Tibial artery (tissue), 4 donors: ENCODE measurements at regions not wholly inside any gene's neighbourhood (a gene's known extent, or its start where the extent isn't known, plus 50 kb on each side); places are given as distances from the start of the nearest gene placed in this dataset.

Source experiments
- DNase-seq, 2 donors: peaks; one replicate each; pipeline ENCODE4 v3.0.0-alpha.2; 2019
- H3K27ac ChIP-seq, 2 donors: fragments of 200-600 bp; sonication (generic) in 1 of 2; 1 replicate in 1 of 2; 2 replicates in 1 of 2; pipeline ENCODE4 v1.5.1; 2018 to 2019; ENCODE audit warnings: mild to moderate bottlenecking in 1 of 2
- H3K27me3 ChIP-seq, 2 donors: fragments of 200-600 bp; sonication (generic) in 1 of 2; one replicate each; pipeline versions ENCODE4 v1.5.1 to v1.6.0; 2016 to 2019
- H3K36me3 ChIP-seq, 3 donors: fragments of 200-600 bp; sonication (generic) in 2 of 3; one replicate each; pipeline ENCODE4 v1.5.1; 2016 to 2019; ENCODE audit warnings: mild to moderate bottlenecking in 2 of 3
- H3K4me1 ChIP-seq, 4 donors: fragments of 200-600 bp; sonication (generic) in 2 of 4; 1 replicate in 3 of 4; 2 replicates in 1 of 4; pipeline ENCODE4 v1.5.1; 2016 to 2019
- H3K4me3 ChIP-seq, 2 donors: fragments of 200-600 bp; sonication (generic) in 1 of 2; 1 replicate in 1 of 2; 2 replicates in 1 of 2; pipeline ENCODE4 v1.5.1; 2018 to 2019; ENCODE audit warnings: mild to moderate bottlenecking in 2 of 2
- H3K9me3 ChIP-seq, 3 donors: fragments of 200-600 bp; sonication (generic) in 1 of 3; one replicate each; pipeline ENCODE4 v1.5.1; 2016 to 2019
- intact Hi-C: fragments of 100-400 bp; cut with DNase I; formaldehyde crosslinking; loops from one replicate; pipeline ENCODE4 v1.15.0; 2023; ENCODE audit warnings: low total_unique reads
- TF ChIP-seq, protein P1 (sequence below), 2 experiments: fragments of 200-600 bp in 1 of 2; fragments of 450-650 bp in 1 of 2; IDR thresholded peaks; one replicate each; pipeline ENCODE4 v1.5.1; 2017 to 2019; ENCODE audit warnings: antibody characterized with exemption in 2 of 2, mild to moderate bottlenecking in 1 of 2, moderate library complexity in 1 of 2

DNA sequence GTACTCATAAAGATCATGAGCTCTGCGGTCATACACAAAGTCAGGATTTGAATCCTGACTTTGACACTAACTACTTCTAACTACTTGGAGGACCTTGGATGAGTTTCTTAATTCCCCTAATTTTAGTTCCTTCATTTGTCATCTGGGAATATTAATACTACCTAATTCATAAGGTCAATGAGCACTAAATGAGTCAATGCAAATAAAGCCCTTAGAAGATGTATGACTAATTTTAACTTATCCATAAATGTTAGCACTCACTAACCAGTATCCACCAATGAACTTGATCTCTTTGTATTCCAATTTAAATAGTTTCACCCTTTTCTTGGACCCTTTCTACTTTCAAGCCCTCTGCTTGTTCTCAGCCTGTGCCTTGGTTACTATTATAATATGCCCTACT lies 1106.4 kb downstream of the CDH18 start:
- TF ChIP-seq, protein P1, sequence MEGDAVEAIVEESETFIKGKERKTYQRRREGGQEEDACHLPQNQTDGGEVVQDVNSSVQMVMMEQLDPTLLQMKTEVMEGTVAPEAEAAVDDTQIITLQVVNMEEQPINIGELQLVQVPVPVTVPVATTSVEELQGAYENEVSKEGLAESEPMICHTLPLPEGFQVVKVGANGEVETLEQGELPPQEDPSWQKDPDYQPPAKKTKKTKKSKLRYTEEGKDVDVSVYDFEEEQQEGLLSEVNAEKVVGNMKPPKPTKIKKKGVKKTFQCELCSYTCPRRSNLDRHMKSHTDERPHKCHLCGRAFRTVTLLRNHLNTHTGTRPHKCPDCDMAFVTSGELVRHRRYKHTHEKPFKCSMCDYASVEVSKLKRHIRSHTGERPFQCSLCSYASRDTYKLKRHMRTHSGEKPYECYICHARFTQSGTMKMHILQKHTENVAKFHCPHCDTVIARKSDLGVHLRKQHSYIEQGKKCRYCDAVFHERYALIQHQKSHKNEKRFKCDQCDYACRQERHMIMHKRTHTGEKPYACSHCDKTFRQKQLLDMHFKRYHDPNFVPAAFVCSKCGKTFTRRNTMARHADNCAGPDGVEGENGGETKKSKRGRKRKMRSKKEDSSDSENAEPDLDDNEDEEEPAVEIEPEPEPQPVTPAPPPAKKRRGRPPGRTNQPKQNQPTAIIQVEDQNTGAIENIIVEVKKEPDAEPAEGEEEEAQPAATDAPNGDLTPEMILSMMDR (IDR thresholded peaks at IDR 0.05) = no peak
- intact Hi-C loops = no loop called here
- DNase-seq = no peak
- Histone ChIP-seq H3K9me3 (no peaks in the 10 kb centered on the region), H3K4me1 (no peaks in the 10 kb centered on the region), H3K4me3 (no peak overlapping the region), H3K36me3 (no peaks in the 10 kb centered on the region), H3K27ac (no peak overlapping the region), H3K27me3 (no peaks in the 10 kb centered on the region)

DNA sequence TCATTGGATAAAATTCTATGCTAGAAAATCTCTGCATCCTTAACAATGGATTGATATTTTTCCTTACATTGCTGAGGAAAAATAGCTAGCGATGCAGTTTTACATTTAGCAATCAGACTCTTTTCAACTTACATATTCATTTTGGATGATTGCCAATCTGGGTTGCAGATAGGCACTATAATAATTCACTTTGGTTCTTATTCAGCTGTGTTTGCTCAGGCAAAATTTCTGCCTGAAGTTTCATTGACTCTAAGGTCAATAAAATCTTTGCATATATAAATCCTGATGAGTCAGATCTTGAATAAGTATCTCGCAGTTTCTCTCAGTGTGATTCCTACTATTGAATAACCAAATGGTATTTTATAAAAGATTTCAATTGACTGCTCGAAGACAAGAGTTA lies 1105.8 kb downstream of the CDH18 start:
- TF ChIP-seq, protein P1 (IDR thresholded peaks at IDR 0.05) = no peak
- no peaks in the 10 kb centered on the region for H3K4me1 ChIP-seq
- no peaks in the 10 kb centered on the region for H3K36me3 ChIP-seq
- no peak overlapping the region for H3K4me3 ChIP-seq
- H3K9me3 ChIP-seq = no peaks in the 10 kb centered on the region
- H3K27ac ChIP-seq = no peak overlapping the region
- DNase-seq = no peak
- no peaks in the 10 kb centered on the region for H3K27me3 ChIP-seq
- intact Hi-C loops = no loop called here

DNA sequence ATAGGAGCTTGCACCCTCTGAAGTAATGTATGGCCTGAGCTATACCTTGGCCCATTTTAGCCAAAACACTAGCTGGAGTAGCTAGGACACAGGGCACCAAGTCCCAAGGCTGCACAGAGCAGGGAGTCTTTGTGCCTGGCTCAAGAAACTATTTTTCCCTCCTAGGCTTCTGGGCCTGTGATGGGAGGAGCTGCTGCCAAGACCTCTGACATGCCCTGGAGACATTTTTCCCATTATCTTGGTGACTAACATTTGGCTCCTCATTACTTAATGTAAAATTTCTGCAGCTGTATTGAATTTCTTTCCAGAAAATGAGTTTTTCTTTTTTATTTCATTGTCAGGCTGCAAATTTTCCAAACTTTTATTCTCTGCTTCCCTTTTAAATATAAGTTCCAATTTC lies 1099.2 kb downstream of the CDH18 start:
- no peaks in the 10 kb centered on the region for H3K36me3 ChIP-seq
- H3K27me3 ChIP-seq = no peaks in the 10 kb centered on the region
- H3K4me1 ChIP-seq = no peaks in the 10 kb centered on the region
- H3K27ac ChIP-seq = no peak overlapping the region
- no peak overlapping the region for H3K4me3 ChIP-seq
- TF ChIP-seq, protein P1 (IDR thresholded peaks at IDR 0.05) = no peak
- intact Hi-C loops = no loop called here
- no peak for DNase-seq
- no peaks in the 10 kb centered on the region for H3K9me3 ChIP-seq

DNA sequence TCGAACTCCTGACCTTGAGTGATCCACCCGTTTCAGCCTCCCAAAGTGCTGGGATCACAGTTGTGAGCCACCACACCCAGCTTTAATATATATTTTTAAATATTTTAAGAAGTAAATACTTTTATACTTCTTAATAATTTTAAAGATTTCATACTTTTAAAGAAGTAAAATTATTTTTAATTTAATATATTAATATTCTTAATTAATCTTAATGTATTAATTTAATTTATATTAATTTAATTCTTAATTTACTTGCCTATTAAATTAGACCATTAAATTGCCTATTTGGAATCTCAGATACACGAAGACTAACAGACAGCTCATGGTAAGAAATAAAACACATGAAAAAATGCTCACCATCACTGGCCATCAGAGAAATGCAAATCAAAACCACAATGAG lies 1087.4 kb downstream of the CDH18 start:
- H3K36me3 ChIP-seq = no peaks in the 10 kb centered on the region
- H3K27me3 ChIP-seq = no peaks in the 10 kb centered on the region
- H3K4me3 ChIP-seq = no peak overlapping the region
- intact Hi-C loops = no loop called here
- H3K27ac ChIP-seq = no peak overlapping the region
- no peaks in the 10 kb centered on the region for H3K9me3 ChIP-seq
- H3K4me1 ChIP-seq = no peaks in the 10 kb centered on the region
- DNase-seq = no peak
- TF ChIP-seq, protein P1 (IDR thresholded peaks at IDR 0.05) = no peak

DNA sequence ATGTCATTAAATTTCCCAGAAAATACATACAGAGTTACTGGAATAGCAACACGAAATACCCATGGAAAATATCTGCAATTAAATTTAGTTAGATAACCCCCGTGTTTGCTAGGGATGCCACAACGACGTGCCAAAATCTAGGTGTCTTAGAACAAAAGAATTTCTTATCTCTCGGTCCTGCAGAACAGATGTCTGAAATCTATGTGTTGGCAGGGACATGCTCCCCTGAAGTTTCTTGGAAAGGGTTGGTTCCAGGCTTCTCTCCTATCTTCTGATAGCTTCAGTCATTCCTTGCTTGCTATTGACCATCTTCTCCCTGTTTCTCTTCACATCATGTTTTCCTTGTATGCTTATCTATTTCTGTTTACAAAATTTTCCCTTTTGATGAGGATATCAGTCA lies 1067.0 kb downstream of the CDH18 start:
- TF ChIP-seq, protein P1 (IDR thresholded peaks at IDR 0.05) = no peak
- H3K4me3 ChIP-seq = no peak overlapping the region
- H3K9me3 ChIP-seq = no peaks in the 10 kb centered on the region
- no peaks in the 10 kb centered on the region for H3K4me1 ChIP-seq
- H3K27me3 ChIP-seq = no peaks in the 10 kb centered on the region
- H3K36me3 ChIP-seq = no peaks in the 10 kb centered on the region
- H3K27ac ChIP-seq = no peak overlapping the region
- no peak for DNase-seq
- intact Hi-C loops = no loop called here

DNA sequence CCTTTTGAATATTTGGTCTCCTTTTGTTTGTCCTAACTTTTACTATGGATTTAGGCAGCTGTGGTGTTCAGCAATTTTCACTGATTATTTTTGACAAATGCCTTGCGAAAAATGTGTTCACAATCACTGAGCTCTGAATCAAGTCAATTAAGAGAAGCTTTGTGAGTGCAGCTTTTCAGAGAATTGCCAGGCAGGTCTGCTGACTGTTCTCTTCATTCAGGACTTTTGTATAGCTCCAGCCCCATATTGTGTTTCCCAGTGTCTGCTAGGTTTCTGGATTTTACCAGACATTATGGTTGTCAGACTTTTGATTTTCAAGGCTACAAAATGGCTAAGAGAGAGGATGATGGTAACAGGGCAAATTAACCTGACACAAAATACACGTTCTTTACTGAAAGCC lies 1055.9 kb downstream of the CDH18 start:
- TF ChIP-seq, protein P1 (IDR thresholded peaks at IDR 0.05) = no peak
- Histone ChIP-seq H3K27ac (no peak overlapping the region), H3K4me1 (no peaks in the 10 kb centered on the region), H3K4me3 (no peak overlapping the region), H3K9me3 (no peaks in the 10 kb centered on the region), H3K27me3 (no peaks in the 10 kb centered on the region), H3K36me3 (no peaks in the 10 kb centered on the region)
- intact Hi-C loops = no loop called here
- no peak for DNase-seq
